ENCODE measurements at regions not wholly inside any gene's neighbourhood (a gene's known extent, or its start where the extent isn't known, plus 50 kb on each side); places are given as distances from the start of the nearest gene placed in this dataset.

DNA sequence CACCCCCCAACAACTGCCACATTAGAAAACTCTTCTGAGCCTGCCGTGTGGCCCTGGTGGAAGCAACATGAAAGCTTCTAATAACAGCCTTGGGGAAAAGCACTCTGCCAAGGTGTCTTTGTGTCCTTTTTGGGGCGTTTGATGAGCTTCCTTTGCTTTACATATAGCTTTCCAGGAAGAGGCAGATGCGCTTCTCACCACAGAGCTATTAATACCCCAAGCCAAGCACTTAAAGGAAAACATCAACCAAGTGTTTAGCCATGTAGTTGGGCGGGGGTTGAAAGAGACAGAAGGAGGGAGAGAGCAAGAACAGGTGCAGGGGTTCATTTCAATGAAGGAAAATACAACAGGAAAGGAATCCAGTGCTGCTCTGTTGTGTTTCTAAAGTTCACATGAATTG is 176.1 kb downstream of the VAPA start:
- no peak overlapping the region for H3K27ac Mint-ChIP-seq (ENCODE audit: unreplicated experiment)
- CTCF ChIA-PET, result no interaction called here
- intact Hi-C loops (cut with micrococcal nuclease; ENCODE audit: unreplicated experiment), result loop anchor here (10.0 kb wide), 1 partner anchor 55 kb away; no protein-coding TSS in a partner anchor
- no peak overlapping the region for H3K4me3 Mint-ChIP-seq (ENCODE audit: unreplicated experiment)
- no peaks in the 10 kb centered on the region for H3K27me3 Mint-ChIP-seq (ENCODE audit: insufficient read depth, unreplicated experiment)
- H3K4me1 Mint-ChIP-seq (ENCODE audit: low read depth, unreplicated experiment), result peaks cover 19% of the 10 kb centered on the region
- H3K9me3 ChIP-seq, result no peaks in the 10 kb centered on the region
- H3K36me3 ChIP-seq (ENCODE audit: control insufficient read depth, insufficient read depth, low read length), result no peaks in the 10 kb centered on the region
- TF ChIP-seq, protein P1, sequence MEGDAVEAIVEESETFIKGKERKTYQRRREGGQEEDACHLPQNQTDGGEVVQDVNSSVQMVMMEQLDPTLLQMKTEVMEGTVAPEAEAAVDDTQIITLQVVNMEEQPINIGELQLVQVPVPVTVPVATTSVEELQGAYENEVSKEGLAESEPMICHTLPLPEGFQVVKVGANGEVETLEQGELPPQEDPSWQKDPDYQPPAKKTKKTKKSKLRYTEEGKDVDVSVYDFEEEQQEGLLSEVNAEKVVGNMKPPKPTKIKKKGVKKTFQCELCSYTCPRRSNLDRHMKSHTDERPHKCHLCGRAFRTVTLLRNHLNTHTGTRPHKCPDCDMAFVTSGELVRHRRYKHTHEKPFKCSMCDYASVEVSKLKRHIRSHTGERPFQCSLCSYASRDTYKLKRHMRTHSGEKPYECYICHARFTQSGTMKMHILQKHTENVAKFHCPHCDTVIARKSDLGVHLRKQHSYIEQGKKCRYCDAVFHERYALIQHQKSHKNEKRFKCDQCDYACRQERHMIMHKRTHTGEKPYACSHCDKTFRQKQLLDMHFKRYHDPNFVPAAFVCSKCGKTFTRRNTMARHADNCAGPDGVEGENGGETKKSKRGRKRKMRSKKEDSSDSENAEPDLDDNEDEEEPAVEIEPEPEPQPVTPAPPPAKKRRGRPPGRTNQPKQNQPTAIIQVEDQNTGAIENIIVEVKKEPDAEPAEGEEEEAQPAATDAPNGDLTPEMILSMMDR (IDR thresholded peaks at IDR 0.05; ENCODE audit: insufficient read depth in 1 of 2, low read depth in 1 of 2, low read length in 1 of 2, severe bottlenecking in 1 of 2, unreplicated experiment in 1 of 2), result no peak
- DNase-seq, result no peak
- POLR2A ChIA-PET, result no interaction called here
- no TSS peak for BruUV-seq (replicated peaks)
- H3K4me1 ChIP-seq, result peaks cover 14% of the 10 kb centered on the region
- no peaks in the 10 kb centered on the region for H3K27me3 ChIP-seq (replicated peaks; ENCODE audit: control insufficient read depth, insufficient read depth, low read length)
- H3K4me3 ChIP-seq (ENCODE audit: low read depth, low read length), result no peak overlapping the region
- no peaks in the 10 kb centered on the region for H3K36me3 Mint-ChIP-seq (ENCODE audit: insufficient read depth, unreplicated experiment)
- no peaks in the 10 kb centered on the region for H3K9me3 Mint-ChIP-seq (ENCODE audit: unreplicated experiment)

DNA sequence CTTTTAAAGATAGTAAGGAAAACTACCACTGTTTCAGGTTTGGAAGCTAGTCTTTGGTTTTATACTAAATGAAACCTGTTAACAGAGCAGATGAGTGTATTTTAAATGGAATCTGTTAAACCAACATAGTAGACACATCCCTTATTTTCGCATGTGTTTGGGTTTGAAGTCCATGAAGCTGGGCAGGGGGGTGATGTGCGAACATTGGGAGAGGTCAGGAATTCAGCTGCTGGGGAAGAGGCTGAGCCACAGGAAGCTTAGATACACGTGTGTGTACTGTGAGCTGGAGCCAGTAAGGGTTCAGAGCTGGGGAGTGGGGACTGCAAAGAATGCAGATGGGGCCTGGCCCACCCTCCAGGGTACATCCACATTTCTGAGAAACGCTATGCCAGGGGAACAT is 176.9 kb downstream of the VAPA start:
- BruUV-seq (replicated peaks), result no TSS peak
- no peaks in the 10 kb centered on the region for H3K36me3 Mint-ChIP-seq (ENCODE audit: insufficient read depth, unreplicated experiment)

DNA sequence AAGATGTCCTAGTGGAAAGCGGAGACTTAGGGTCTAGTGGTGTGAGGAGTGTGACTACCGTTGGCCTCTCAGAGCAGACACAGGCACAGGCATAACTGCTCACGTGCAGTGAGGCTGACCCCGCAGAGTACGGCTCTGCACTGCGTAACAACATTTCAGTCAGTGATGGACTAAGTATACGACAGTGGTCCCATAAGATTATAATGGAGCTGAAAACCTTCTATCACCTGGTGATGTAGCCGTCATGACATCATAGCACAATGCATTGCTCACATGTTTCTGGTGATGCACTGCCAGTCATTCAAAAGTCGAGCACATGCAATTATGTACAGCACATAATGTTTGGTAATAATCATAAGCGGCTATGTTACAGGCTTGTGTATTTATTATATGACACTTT is 179.6 kb downstream of the VAPA start:
- H3K27me3 ChIP-seq (replicated peaks; ENCODE audit: control insufficient read depth, insufficient read depth, low read length), result no peaks in the 10 kb centered on the region
- intact Hi-C loops (cut with micrococcal nuclease; ENCODE audit: unreplicated experiment), result no loop called here
- H3K9me3 ChIP-seq, result no peaks in the 10 kb centered on the region
- H3K27me3 Mint-ChIP-seq (ENCODE audit: insufficient read depth, unreplicated experiment), result no peaks in the 10 kb centered on the region
- TF ChIP-seq, protein P1 (IDR thresholded peaks at IDR 0.05; ENCODE audit: insufficient read depth in 1 of 2, low read depth in 1 of 2, low read length in 1 of 2, severe bottlenecking in 1 of 2, unreplicated experiment in 1 of 2), result no peak
- H3K4me3 ChIP-seq (ENCODE audit: low read depth, low read length), result no peak overlapping the region
- ChIA-PET CTCF (no interaction called here), POLR2A (no interaction called here)
- no peak for DNase-seq
- H3K4me1 Mint-ChIP-seq (ENCODE audit: low read depth, unreplicated experiment), result peaks cover 12% of the 10 kb centered on the region
- H3K36me3 ChIP-seq (ENCODE audit: control insufficient read depth, insufficient read depth, low read length), result no peaks in the 10 kb centered on the region
- H3K9me3 Mint-ChIP-seq (ENCODE audit: unreplicated experiment), result no peaks in the 10 kb centered on the region
- H3K4me1 ChIP-seq, result peaks cover 14% of the 10 kb centered on the region; the same call in 1 of the 2 replicates
- no TSS peak for BruUV-seq (replicated peaks)
- no peak overlapping the region for H3K4me3 Mint-ChIP-seq (ENCODE audit: unreplicated experiment)
- no peak overlapping the region for H3K27ac Mint-ChIP-seq (ENCODE audit: unreplicated experiment)
- H3K36me3 Mint-ChIP-seq (ENCODE audit: insufficient read depth, unreplicated experiment), result no peaks in the 10 kb centered on the region

More for the DNA sequence above, 176.9 kb downstream of the VAPA start:
- H3K27me3 Mint-ChIP-seq (ENCODE audit: insufficient read depth, unreplicated experiment), result no peaks in the 10 kb centered on the region
- H3K4me1 ChIP-seq, result peaks cover 14% of the 10 kb centered on the region
- H3K4me3 ChIP-seq (ENCODE audit: low read depth, low read length), result no peak overlapping the region
- peak in 1 of 2 experiments; percentile 19 for DNase-seq
- H3K4me1 Mint-ChIP-seq (ENCODE audit: low read depth, unreplicated experiment), result peaks cover 19% of the 10 kb centered on the region
- TF ChIP-seq, protein P1 (IDR thresholded peaks at IDR 0.05; ENCODE audit: insufficient read depth in 1 of 2, low read depth in 1 of 2, low read length in 1 of 2, severe bottlenecking in 1 of 2, unreplicated experiment in 1 of 2), result no peak
- no peaks in the 10 kb centered on the region for H3K27me3 ChIP-seq (replicated peaks; ENCODE audit: control insufficient read depth, insufficient read depth, low read length)
- CTCF ChIA-PET, result no interaction called here
- POLR2A ChIA-PET, result no interaction called here
- no peak overlapping the region for H3K27ac Mint-ChIP-seq (ENCODE audit: unreplicated experiment)
- H3K9me3 Mint-ChIP-seq (ENCODE audit: unreplicated experiment), result no peaks in the 10 kb centered on the region
- H3K9me3 ChIP-seq, result no peaks in the 10 kb centered on the region
- no peaks in the 10 kb centered on the region for H3K36me3 ChIP-seq (ENCODE audit: control insufficient read depth, insufficient read depth, low read length)
- H3K4me3 Mint-ChIP-seq (ENCODE audit: unreplicated experiment), result no peak overlapping the region
- intact Hi-C loops (cut with micrococcal nuclease; ENCODE audit: unreplicated experiment), result no loop called here
